ENCODE measurements at regions not wholly inside any gene's neighbourhood (a gene's known extent, or its start where the extent isn't known, plus 50 kb on each side); places are given as distances from the start of the nearest gene placed in this dataset.

- no peaks in the 10 kb centered on the region for H3K36me3 ChIP-seq
- no peaks in the 10 kb centered on the region for H3F3A ChIP-seq (ENCODE audit: low read depth)
- Mint-ChIP-seq H3K9me3 (peaks cover 2% of the 10 kb centered on the region), H3K36me3 (peaks cover 2% of the 10 kb centered on the region), H3K27me3 (ENCODE audit: insufficient read depth, low read depth) (peaks cover 2% of the 10 kb centered on the region), H3K4me3 (no peak overlapping the region), H3K4me1 (peaks cover 44% of the 10 kb centered on the region), H3K27ac (no peak overlapping the region)
- no peak overlapping the region for H3K27ac ChIP-seq
- no peak overlapping the region for H3K9ac ChIP-seq
- TF ChIP-seq EZH2phosphoT487 (IDR thresholded peaks at IDR 0.05), result no peak
- TF ChIP-seq CTCF (IDR thresholded peaks at IDR 0.05), result no peak
- TF ChIP-seq EZH2 (IDR thresholded peaks at IDR 0.05), result no peak
- peaks cover 26% of the 10 kb centered on the region for H3K4me1 ChIP-seq
- no peaks in the 10 kb centered on the region for H3K27me3 ChIP-seq
- H3K4me2 ChIP-seq, result peak overlapping the region; percentile 10
- no peak overlapping the region for H2AFZ ChIP-seq (replicated peaks)
- no peak overlapping the region for H3K4me3 ChIP-seq
- H4K20me1 ChIP-seq (ENCODE audit: low read depth), result no peaks in the 10 kb centered on the region
- H3K9me3 ChIP-seq (ENCODE audit: low read depth), result no peaks in the 10 kb centered on the region
- no peaks in the 10 kb centered on the region for H3K79me2 ChIP-seq (ENCODE audit: low read depth)
- DNase-seq (ENCODE audit: low spot score), result no peak
These were observed 68.0 kb upstream of the KLF7 start for GRCh38 chr2:207233731-207234130.

GRCh38 chr2:207235621-207236020, 69.9 kb upstream of the KLF7 start:
- no peak for DNase-seq (ENCODE audit: low spot score)
- Histone ChIP-seq H3K27ac (no peak overlapping the region), H3K9me3 (ENCODE audit: low read depth) (no peaks in the 10 kb centered on the region), H3K36me3 (no peaks in the 10 kb centered on the region), H2AFZ (replicated peaks) (no peak overlapping the region), H3F3A (ENCODE audit: low read depth) (no peaks in the 10 kb centered on the region), H3K4me1 (peaks cover 26% of the 10 kb centered on the region), H4K20me1 (ENCODE audit: low read depth) (no peaks in the 10 kb centered on the region), H3K9ac (no peak overlapping the region), H3K27me3 (no peaks in the 10 kb centered on the region), H3K79me2 (ENCODE audit: low read depth) (no peaks in the 10 kb centered on the region), H3K4me3 (no peak overlapping the region), H3K4me2 (no peak overlapping the region)
- Mint-ChIP-seq H3K36me3 (no peaks in the 10 kb centered on the region), H3K4me1 (peaks cover 35% of the 10 kb centered on the region), H3K9me3 (no peaks in the 10 kb centered on the region), H3K27ac (no peak overlapping the region), H3K27me3 (ENCODE audit: insufficient read depth, low read depth) (peaks cover 4% of the 10 kb centered on the region), H3K4me3 (no peak overlapping the region)
- no peak for TF ChIP-seq CTCF (IDR thresholded peaks at IDR 0.05)
- TF ChIP-seq EZH2 (IDR thresholded peaks at IDR 0.05), result no peak
- TF ChIP-seq EZH2phosphoT487 (IDR thresholded peaks at IDR 0.05), result no peak

- Mint-ChIP-seq H3K27me3 (ENCODE audit: insufficient read depth, low read depth) (peaks cover 4% of the 10 kb centered on the region), H3K36me3 (no peaks in the 10 kb centered on the region), H3K27ac (no peak overlapping the region), H3K4me3 (no peak overlapping the region), H3K4me1 (peaks cover 30% of the 10 kb centered on the region), H3K9me3 (no peaks in the 10 kb centered on the region)
- no peak overlapping the region for H3K27ac ChIP-seq
- H4K20me1 ChIP-seq (ENCODE audit: low read depth), result no peaks in the 10 kb centered on the region
- H3K9ac ChIP-seq, result no peak overlapping the region
- H3K4me3 ChIP-seq, result no peak overlapping the region
- H3K27me3 ChIP-seq, result no peaks in the 10 kb centered on the region
- no peak for TF ChIP-seq EZH2phosphoT487 (IDR thresholded peaks at IDR 0.05)
- no peaks in the 10 kb centered on the region for H3K9me3 ChIP-seq (ENCODE audit: low read depth)
- no peak for DNase-seq (ENCODE audit: low spot score)
- H3K4me1 ChIP-seq, result peaks cover 23% of the 10 kb centered on the region
- no peaks in the 10 kb centered on the region for H3F3A ChIP-seq (ENCODE audit: low read depth)
- no peak overlapping the region for H2AFZ ChIP-seq (replicated peaks)
- no peak overlapping the region for H3K4me2 ChIP-seq
- H3K79me2 ChIP-seq (ENCODE audit: low read depth), result no peaks in the 10 kb centered on the region
- no peaks in the 10 kb centered on the region for H3K36me3 ChIP-seq
These were observed 70.6 kb upstream of the KLF7 start for GRCh38 chr2:207236156-207236935.

All from neural progenitor cell (in vitro differentiated cells).